PC-3 (cell line): ENCODE measurements at regions not wholly inside any gene's neighbourhood (a gene's known extent, or its start where the extent isn't known, plus 50 kb on each side); places are given as distances from the start of the nearest gene placed in this dataset.

Source experiments
- ATAC-seq: fragments of 200-7000 bp; cut with Tn5 transposase; 2 replicates; pipeline ENCODE4 v1.9.1; 2020; ENCODE audit warnings: mild to moderate bottlenecking, moderate library complexity
- BruUV-seq: library from RNA; stranded (reverse); fragments of 400-500 nt; replicated peaks from 2 replicates; lab custom pipeline; 2021; lab: Mats Ljungman, UMichigan
- CTCF ChIA-PET: fragments of 300-600 bp; sonication (Branson Sonifier 250); formaldehyde crosslinking; loops from one replicate; lab custom pipeline; 2022; ENCODE audit warnings: antibody characterized with exemption; lab: Charles Lee
- POLR2A ChIA-PET: fragments of 300-600 bp; sonication (Branson Sonifier 250); formaldehyde crosslinking; loops from one replicate; lab custom pipeline; 2022; ENCODE audit warnings: antibody characterized with exemption; ENCODE audit not compliant: unreplicated experiment; lab: Charles Lee
- DNase-seq: peaks from one replicate; pipeline ENCODE4 v3.0.0-alpha.2; 2015
- H2AFZ ChIP-seq: fragments of 300-600 bp; sonication (generic); 2 replicates; pipeline ENCODE4 v1.6.0; 2016; ENCODE audit warnings: antibody characterized with exemption, low read length
- H3F3A ChIP-seq: fragments of 300-600 bp; sonication (generic); one replicate; pipeline ENCODE4 v1.6.0; 2017; ENCODE audit warnings: antibody characterized with exemption, low read length, control low read depth, mild to moderate bottlenecking; ENCODE audit not compliant: unreplicated experiment
- H3K27ac ChIP-seq: fragments of 300-600 bp; sonication (generic); 2 replicates; pipeline ENCODE4 v1.5.1; 2016; ENCODE audit warnings: mild to moderate bottlenecking, low read length
- H3K27me3 ChIP-seq: fragments of 300-600 bp; sonication (generic); 2 replicates; pipeline ENCODE4 v1.6.1; 2016; ENCODE audit warnings: low read length, mixed read lengths
- H3K36me3 ChIP-seq: fragments of 300-600 bp; sonication (generic); 2 replicates; pipeline ENCODE4 v1.6.1; 2016; ENCODE audit warnings: low read depth, mixed run types, low read length, mixed read lengths
- H3K4me1 ChIP-seq: fragments of 300-600 bp; sonication (generic); 2 replicates; pipeline ENCODE4 v1.5.1; 2016; ENCODE audit warnings: low read length; ENCODE audit not compliant: insufficient read depth
- H3K4me2 ChIP-seq: fragments of 300-600 bp; sonication (generic); 2 replicates; pipeline ENCODE4 v1.6.0; 2016; ENCODE audit warnings: low read length
- H3K4me3 ChIP-seq: fragments of 300-600 bp; sonication (generic); 2 replicates; pipeline ENCODE4 v1.5.1; 2016; ENCODE audit warnings: mild to moderate bottlenecking, low read length, mixed read lengths
- H3K79me2 ChIP-seq: fragments of 300-600 bp; sonication (generic); 2 replicates; pipeline ENCODE4 v1.6.1; 2017; ENCODE audit warnings: low read length, mixed read lengths
- H3K9ac ChIP-seq: fragments of 300-600 bp; sonication (generic); 2 replicates; pipeline ENCODE4 v1.6.0; 2016; ENCODE audit warnings: mild to moderate bottlenecking, low read length
- H3K9me2 ChIP-seq: fragments of 300-600 bp; sonication (generic); replicated peaks from 2 replicates; pipeline ENCODE4 v1.6.1; 2016; ENCODE audit warnings: mixed run types, low read length, mixed read lengths
- H3K9me3 ChIP-seq: fragments of 300-600 bp; sonication (generic); 2 replicates; pipeline ENCODE4 v1.6.1; 2016; ENCODE audit warnings: low read length, mixed read lengths
- H4K20me1 ChIP-seq: fragments of 300-600 bp; sonication (generic); 2 replicates; pipeline ENCODE4 v1.6.1; 2016; ENCODE audit warnings: low read length, mixed read lengths
- EZH2 ChIP-seq: fragments of 300-600 bp; sonication (generic); IDR thresholded peaks from one replicate; pipeline ENCODE4 v1.6.1; 2017; ENCODE audit warnings: antibody characterized with exemption, mild to moderate bottlenecking, low read length; ENCODE audit not compliant: unreplicated experiment
- EZH2phosphoT487 ChIP-seq: fragments of 300-600 bp; sonication (generic); IDR thresholded peaks from 2 replicates; pipeline ENCODE4 v1.6.1; 2018; ENCODE audit warnings: mild to moderate bottlenecking, antibody characterized with exemption, low read length, borderline replicate concordance
- intact Hi-C: fragments of 100-400 bp; cut with micrococcal nuclease; formaldehyde crosslinking; loops from 2 replicates; pipeline ENCODE4 v1.9.0; 2023
- TF ChIP-seq, protein P1 (sequence below): fragments of 300-600 bp; sonication (generic); conservative IDR thresholded peaks from 2 replicates; pipeline ENCODE4 v1.5.1; 2017; ENCODE audit warnings: antibody characterized with exemption, low read depth, mild to moderate bottlenecking, low read length

DNA sequence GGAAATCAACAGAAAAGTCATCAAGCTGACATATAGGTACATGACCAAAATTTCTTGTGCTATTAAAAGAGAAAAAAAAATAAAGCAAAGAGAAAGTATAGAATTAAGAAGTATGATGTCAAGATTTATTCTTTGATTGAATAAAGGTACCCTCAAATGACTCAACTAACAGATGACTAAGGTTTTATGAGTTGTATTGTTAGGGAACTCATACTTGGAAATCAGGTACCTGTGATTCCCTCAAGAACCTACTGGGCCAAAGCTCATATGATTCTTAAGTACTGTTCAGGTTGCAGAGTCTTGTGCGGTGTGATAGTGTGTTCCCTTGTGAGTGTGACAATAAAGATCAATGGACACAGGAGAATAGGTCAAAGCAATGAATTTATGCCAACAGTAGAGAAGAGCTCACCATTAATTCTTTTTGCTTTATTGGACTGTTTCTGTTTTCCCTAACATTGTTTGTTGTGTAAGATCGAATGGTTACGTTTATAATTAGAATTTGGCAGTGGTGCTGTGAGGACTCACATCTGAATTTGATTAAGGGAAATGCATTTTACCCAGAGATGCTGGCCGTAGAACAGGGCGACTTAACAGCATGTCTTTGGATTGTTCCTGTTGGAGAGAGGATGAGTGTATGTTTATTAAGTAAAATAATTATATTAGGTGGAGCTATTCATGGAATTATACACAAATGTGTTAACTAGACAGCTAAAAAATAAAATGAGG lies 293.2 kb upstream of the SEMA3D start:
- Histone ChIP-seq H4K20me1 (no peaks in the 10 kb centered on the region), H3K36me3 (no peaks in the 10 kb centered on the region), H2AFZ (no peak overlapping the region), H3K9me2 (no peaks in the 10 kb centered on the region), H3K27me3 (no peaks in the 10 kb centered on the region), H3K9me3 (no peaks in the 10 kb centered on the region), H3K79me2 (no peaks in the 10 kb centered on the region), H3F3A (no peaks in the 10 kb centered on the region), H3K9ac (no peak overlapping the region), H3K4me1 (no peaks in the 10 kb centered on the region), H3K4me2 (no peak overlapping the region), H3K4me3 (no peak overlapping the region), H3K27ac (no peak overlapping the region)
- ChIA-PET POLR2A (no interaction called here), CTCF (no interaction called here)
- intact Hi-C loops: no loop called here
- TF ChIP-seq EZH2phosphoT487: no peak
- no TSS peak for BruUV-seq
- DNase-seq (peak; percentile 31), ATAC-seq (peak; percentile 60)

DNA sequence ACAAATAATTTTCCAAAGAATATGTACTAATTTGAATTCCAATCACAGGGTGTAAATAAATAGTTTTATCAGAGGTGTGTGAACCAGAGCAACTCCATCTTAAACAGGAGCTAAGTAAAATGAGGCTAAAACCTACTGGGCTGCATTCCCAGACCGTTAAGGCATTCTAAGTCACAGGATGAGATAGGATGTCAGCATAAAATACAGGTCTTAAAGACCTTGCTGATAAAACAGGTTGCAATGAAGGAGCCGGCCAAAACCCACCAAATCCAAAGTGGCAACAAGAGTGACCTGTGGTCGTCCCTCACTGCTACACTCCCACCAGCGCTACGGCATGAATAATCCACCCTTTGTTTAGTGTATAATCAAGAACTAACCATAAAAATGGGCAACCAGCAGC lies 291.7 kb upstream of the SEMA3D start:
- no peak overlapping the region for H3K4me3 ChIP-seq
- H3K79me2 ChIP-seq: no peaks in the 10 kb centered on the region
- intact Hi-C loops: no loop called here
- H2AFZ ChIP-seq: no peak overlapping the region
- no peaks in the 10 kb centered on the region for H3K9me3 ChIP-seq
- ChIA-PET CTCF (no interaction called here), POLR2A (no interaction called here)
- ATAC-seq (no peak), DNase-seq (no peak)
- H4K20me1 ChIP-seq: no peaks in the 10 kb centered on the region
- TF ChIP-seq EZH2: no peak
- TF ChIP-seq, protein P1, sequence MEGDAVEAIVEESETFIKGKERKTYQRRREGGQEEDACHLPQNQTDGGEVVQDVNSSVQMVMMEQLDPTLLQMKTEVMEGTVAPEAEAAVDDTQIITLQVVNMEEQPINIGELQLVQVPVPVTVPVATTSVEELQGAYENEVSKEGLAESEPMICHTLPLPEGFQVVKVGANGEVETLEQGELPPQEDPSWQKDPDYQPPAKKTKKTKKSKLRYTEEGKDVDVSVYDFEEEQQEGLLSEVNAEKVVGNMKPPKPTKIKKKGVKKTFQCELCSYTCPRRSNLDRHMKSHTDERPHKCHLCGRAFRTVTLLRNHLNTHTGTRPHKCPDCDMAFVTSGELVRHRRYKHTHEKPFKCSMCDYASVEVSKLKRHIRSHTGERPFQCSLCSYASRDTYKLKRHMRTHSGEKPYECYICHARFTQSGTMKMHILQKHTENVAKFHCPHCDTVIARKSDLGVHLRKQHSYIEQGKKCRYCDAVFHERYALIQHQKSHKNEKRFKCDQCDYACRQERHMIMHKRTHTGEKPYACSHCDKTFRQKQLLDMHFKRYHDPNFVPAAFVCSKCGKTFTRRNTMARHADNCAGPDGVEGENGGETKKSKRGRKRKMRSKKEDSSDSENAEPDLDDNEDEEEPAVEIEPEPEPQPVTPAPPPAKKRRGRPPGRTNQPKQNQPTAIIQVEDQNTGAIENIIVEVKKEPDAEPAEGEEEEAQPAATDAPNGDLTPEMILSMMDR: no peak
- TF ChIP-seq EZH2phosphoT487: no peak
- H3K9ac ChIP-seq: no peak overlapping the region
- H3K27ac ChIP-seq: no peak overlapping the region
- H3K4me2 ChIP-seq: no peak overlapping the region
- H3F3A ChIP-seq: no peaks in the 10 kb centered on the region
- no peaks in the 10 kb centered on the region for H3K9me2 ChIP-seq
- H3K36me3 ChIP-seq: no peaks in the 10 kb centered on the region
- H3K27me3 ChIP-seq: no peaks in the 10 kb centered on the region
- peaks cover 10% of the 10 kb centered on the region; the same call in 1 of the 2 replicates for H3K4me1 ChIP-seq
- BruUV-seq: no TSS peak

DNA sequence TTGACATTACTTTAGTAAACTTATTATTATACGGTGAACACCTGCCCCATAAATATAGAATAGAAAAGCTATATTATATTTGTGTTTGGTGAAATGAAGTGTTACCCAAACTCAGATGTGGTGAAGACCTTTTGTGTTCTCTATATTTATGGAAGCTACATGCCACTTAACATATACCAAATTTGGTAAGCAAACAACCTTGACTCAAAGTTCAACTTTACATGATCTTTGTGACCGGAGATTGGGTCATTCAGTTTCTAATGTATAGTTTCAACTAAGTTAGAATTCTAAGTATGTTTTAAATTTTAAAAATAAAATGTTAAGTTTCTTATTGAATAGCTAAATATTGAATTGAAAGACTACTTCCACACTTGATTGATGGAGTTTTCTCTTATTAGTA lies 288.6 kb upstream of the SEMA3D start:
- no peaks in the 10 kb centered on the region for H4K20me1 ChIP-seq
- no peak overlapping the region for H3K4me2 ChIP-seq
- intact Hi-C loops: no loop called here
- ChIA-PET CTCF (no interaction called here), POLR2A (no interaction called here)
- no peaks in the 10 kb centered on the region for H3K27me3 ChIP-seq
- no peaks in the 10 kb centered on the region for H3K9me2 ChIP-seq
- ATAC-seq: no peak
- no peak overlapping the region for H2AFZ ChIP-seq
- peaks cover 10% of the 10 kb centered on the region; the same call in 1 of the 2 replicates for H3K4me1 ChIP-seq
- no peaks in the 10 kb centered on the region for H3K36me3 ChIP-seq
- no peak for DNase-seq
- no peak overlapping the region for H3K9ac ChIP-seq
- BruUV-seq: no TSS peak
- no peaks in the 10 kb centered on the region for H3K79me2 ChIP-seq
- no peak overlapping the region for H3K27ac ChIP-seq
- H3K9me3 ChIP-seq: no peaks in the 10 kb centered on the region
- TF ChIP-seq, protein P1: no peak
- TF ChIP-seq EZH2: no peak
- no peak for TF ChIP-seq EZH2phosphoT487
- no peaks in the 10 kb centered on the region for H3F3A ChIP-seq
- no peak overlapping the region for H3K4me3 ChIP-seq
